C1 segment of cervical spinal cord (tissue), 14 donors: ENCODE measurements at regions not wholly inside any gene's neighbourhood (a gene's known extent, or its start where the extent isn't known, plus 50 kb on each side); places are given as distances from the start of the nearest gene placed in this dataset.

Experiments
- DNase-seq, 14 donors: peaks; one replicate each; lab custom pipeline; 2025; lab: John Stamatoyannopoulos, UW

DNA sequence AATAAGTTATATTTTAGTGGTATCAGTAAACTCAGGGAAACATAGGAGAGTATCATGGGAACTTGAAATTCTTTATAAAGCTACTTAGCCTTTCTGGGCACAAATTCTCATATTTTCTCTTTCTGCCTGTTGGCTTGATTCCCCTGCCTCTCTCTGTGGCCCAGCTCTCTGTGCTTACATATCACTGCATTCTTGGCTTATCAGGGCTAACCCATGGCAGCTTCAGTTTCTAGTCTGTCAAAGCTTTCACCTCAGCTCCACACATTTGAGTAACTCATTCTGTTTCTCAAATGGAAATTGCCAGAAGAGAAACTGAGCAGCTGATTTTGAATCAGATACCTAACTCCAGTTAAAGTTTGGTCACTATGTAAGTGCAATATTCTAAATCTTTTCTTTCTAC lies 713.1 kb downstream of the DNAJB9 start:
- DNase-seq = no peak

DNA sequence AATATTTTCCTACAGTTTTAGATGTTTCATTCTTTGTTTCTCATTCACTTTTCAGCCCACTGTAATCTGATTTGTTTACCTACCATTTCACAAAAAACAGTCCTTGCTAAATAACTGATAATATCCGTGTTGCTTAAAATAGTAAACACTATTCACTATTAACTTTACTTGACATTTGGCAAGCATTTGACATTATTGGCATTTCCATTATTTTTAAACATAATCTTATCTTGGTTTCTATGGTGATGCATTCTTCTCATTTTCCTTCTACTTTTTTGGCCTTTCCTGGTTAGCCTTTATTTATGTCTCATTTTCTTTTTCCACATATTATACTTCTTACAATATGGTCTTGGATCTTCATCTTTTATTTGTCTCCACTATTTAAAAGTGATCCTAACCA lies 715.3 kb downstream of the DNAJB9 start:
- no peak for DNase-seq

DNA sequence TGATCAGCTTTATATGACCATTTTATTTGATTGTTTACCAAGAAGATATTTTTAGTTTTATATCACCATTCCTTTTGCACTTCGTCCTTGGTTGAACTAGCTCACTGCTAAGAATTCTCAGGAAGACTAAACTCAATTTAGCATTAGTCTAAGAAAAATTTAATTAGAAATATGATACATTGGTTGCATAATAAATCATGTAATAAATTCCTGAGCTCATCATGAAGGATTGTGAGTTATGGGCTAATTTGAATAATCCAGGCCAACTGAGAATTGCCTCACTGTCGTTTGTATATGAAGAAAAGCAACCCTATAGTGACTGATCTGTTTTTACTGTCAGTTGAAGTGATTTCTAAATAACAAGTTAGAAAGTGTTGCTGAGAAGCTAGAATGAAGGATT lies 725.5 kb downstream of the DNAJB9 start:
- DNase-seq = no peak

DNA sequence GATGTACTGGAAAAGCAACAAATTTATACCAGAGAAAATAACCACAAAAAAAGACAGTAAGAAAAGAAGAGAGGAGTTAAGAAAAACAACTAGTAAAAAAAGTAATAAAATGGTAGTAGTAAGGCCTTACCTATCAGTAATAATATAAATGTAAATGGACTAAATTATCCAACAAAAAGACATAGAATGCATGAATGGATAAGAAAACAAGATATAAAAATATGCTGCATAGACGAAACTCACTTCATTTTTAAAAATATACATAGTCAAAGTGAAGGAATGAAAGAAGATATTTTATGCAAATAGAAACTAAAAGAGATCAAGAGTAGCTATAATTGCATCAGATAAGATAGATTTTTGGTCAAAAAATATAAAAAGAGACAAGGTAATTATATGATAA lies 739.1 kb downstream of the DNAJB9 start:
- no peak for DNase-seq

DNA sequence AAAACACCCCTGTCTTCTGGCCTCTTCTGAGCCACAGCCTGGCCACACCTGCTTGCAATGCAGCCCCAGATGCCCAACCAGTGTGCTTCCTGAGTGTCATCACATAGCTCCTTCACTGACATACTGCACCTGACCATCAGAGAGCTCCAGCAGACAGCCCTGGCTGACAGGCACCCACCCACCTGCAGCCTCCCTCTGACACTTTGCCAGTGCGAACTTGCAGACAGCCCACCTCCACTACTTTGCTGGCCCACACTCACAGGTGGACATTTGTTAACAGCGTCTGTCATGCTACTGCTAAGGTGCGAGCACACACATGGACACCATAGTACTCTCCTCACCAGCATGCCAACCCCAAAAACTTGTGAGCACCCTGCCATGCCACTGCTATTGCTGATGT lies 740.1 kb downstream of the DNAJB9 start:
- no peak for DNase-seq

DNA sequence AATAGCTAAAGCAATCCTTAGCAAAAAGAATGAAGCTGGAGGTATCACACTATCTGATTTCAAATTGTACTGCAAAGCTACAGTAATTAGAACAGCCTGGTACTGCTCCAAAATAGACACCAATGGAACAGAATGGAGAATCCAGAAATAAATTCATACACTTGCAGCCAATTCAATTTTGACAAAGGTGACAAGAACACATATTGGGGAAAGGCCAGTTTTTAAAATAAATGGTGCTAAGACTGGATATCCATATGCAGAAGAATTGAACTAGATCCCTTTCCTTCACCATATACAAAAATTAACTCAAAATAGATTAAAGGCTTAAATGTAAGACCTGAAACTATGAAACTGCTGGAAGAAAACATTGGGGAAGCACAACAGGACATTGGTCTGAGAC lies 748.5 kb downstream of the DNAJB9 start:
- DNase-seq = no peak

DNA sequence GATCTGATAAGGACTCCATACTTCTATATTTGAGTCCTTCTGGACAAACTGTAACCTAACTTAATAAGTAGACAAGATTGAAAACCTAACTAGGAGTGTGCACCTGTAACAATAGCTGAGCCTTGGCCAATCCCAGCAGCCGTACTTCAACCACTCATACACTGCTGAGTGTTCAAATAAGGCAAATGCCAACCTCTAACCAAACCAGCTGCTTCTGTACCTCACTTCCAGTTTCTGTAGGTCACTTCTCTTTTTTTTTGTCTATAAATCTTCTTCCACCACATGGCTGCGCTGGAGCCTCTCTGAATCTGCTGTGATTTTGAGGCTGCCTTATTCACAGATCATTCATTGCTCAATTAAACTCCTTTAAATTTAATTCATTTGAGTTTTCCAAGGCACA lies 753.2 kb downstream of the DNAJB9 start:
- DNase-seq = no peak

DNA sequence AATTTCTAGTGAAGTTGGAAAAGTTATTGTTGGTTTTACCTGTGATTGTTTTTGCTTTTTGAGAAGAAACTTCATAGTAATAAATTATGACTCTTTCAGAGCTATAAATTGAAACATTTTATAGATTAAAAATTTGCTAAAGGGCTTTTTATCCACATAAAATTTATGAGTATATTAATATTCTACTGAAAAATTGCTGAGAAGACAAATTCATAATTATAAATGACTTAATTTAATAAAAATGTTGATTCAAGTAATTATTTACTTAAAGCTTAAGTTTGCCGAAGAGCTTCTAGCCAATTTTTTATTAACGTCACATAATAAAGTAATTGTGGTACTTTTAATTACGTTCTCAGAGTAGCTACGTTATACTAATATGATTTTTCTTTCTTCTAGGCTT lies 761.7 kb downstream of the DNAJB9 start:
- no peak for DNase-seq

DNA sequence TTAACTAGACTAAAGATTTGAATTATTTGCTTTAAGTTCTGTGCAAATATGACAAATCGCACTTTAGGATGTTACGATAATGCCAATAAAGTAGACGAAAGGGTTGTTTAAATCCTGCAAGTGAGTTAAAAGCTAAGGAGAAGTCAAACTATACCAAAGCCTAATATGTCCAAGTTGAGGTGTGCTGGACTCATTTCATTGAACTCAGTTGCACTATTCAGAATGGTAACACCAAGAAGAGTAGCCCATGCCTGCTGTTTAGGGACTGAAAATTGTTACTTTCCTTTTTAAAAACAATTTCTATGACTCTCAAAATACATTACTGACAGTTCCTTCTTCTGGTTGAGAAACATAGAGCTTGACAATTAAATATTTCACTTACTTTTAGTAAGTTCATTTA lies 766.3 kb downstream of the DNAJB9 start:
- DNase-seq = no peak

DNA sequence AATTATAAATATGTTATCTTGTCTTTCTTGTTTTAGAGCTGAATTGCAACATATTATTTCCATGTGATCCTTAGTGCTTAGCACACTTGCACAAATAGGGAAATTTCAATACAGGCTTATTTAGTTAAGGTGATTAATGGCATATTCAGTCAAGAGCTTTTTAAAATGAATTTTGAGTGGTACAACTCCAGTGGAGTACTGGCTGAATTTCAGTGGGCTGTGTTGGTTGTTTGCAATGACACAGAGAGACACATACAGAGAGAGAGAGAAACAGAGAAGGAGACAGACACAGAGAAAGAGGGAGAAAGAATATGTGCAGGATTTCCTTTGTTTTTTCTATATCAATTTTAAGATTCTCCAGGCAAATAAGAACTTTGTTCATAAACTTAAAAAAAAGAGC lies 766.9 kb downstream of the DNAJB9 start:
- no peak for DNase-seq

DNA sequence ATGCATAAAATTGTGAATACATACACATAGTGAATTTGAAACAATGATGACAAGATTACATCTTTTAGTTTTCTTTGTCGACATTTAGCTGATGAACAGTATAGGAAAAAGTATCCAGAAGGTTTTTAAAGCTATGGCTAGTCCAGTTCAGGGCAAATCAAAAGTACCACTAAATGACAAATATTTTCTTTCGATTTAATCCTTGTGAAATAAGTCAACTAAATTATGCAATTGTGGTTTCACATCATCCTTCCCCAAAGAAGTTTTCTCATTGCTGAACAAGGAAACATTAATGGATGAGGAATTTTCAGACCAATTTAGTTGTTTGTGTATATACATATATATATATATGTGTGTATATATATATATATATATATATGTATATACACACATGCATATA lies 774.0 kb downstream of the DNAJB9 start:
- DNase-seq = no peak

DNA sequence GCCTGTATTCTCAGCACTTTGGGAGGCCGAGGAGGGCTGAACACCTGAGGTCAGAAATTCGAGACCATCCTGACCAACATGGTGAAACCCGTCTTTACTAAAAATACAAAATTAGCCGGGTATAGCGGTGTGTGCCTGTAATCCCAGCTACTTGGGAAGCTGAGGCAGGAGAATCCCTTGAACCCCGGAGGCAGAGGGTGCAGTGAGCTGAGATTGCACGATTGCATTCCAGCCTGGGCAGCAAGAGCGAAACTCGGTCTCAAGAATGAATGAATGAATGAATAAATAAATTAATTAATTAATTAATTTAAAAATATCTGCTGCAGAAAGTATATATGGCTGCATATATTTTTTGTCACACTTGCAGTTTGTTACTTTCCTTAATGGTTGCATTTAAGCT lies 781.8 kb downstream of the DNAJB9 start:
- DNase-seq = no peak

DNA sequence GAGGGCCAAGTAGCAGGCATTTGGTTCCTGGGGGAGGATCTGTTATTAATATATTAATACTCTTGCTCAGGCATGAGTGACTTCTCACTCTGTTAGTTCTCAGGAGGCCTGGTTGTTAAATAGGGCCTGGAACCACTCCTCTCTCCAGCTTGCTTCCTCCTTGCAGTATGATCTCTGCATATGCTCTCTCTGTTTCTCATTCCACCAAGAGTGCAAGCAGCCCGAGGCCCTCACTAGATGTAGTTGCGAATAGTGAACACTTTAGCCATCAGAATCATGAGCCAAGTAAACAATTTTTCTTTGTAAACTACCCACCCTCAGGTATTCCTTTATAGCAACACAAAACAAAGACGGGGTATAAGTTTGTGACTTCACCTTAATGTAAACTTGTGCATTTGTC lies 784.3 kb downstream of the DNAJB9 start:
- DNase-seq = no peak

DNA sequence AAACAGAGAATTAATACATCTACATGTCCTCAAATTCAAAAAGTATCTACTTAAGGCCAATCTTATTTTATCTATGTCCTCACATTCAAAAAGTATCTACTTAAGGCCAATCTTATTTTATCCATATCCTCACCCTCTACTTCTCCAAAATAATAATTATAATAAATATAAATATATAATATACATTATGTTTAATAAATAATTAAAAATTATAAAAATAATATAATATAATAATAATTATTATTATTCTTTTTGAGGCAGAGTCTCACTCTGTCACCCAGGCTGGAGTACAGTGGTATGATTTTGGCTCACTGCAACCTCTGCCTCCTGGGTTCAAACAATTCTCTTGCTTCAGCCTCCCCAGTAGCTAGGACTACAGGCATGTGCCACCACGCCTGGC lies 784.9 kb downstream of the DNAJB9 start:
- no peak for DNase-seq

DNA sequence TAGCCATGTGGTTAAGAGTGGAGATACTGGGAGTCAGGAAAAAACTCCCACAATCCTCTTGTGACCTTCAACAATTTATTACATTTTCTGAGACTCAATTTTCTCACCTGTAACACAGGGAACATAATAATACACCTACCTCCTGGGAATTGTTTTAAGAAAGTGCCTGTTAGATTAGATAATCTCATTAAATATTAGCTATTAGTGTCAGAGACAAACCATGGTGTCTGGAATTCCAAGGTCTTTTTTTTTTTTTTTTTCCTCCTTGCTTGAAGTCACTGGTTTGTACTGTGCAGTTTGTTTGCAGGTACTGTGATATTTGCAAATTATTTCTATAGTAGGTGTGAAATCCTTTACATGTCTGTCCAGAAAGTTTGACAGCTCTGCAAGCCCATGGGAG lies 806.1 kb downstream of the DNAJB9 start:
- DNase-seq = no peak

DNA sequence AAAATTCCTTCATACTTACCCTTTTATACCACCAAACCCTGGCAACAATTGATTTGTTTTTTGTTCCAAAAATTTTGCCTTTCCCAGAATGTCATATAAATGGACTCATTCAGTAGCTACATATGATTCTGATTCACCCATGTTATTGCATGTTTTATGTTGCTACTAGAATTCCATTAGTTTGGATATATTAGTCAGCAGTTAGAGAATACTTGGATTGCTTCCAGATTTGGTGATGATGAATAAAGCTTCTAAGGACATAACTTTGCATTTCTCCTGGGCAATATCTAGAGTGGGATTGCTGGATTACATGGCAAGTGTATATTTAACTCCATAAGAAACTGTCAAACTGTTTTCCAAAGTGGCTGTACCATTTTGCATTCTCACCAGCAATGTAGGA lies 806.9 kb downstream of the DNAJB9 start:
- no peak for DNase-seq

DNA sequence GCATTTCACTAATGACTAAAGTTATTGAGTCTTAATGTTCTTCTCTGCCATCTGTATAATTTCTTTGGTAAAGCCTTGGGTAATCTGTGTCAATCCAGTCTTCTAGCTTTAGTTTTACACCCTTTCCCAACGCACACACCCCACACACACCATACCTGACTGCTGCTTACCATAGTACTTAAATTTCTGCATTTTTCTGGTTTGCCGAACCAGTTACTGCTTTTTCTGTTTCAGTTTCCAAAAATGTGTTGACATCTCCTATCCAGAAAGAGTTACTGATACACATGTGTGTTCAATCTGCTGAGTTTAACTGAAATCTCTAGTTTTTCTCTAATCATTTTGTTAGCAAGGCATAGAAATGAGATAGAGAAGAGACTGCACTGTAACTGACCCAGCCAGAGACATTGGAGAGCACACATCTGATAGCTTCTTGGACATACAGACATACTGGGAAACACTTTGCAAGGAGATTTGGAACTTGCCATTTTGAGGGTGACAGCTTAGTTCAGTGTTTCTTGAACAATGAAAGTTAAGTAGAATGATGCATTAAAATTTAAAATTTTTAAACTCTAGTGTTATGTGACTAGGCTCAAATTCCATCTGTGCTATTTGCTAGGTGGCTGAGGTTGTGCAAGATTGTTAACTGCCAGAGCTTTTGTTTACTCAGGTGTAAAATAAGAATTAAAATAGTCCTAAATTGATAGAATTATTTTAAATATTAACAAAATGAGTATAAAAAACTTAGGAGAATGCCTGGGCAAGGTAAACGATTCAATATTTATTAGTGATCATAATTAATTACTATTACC lies 807.6 kb downstream of the DNAJB9 start:
- no peak for DNase-seq

DNA sequence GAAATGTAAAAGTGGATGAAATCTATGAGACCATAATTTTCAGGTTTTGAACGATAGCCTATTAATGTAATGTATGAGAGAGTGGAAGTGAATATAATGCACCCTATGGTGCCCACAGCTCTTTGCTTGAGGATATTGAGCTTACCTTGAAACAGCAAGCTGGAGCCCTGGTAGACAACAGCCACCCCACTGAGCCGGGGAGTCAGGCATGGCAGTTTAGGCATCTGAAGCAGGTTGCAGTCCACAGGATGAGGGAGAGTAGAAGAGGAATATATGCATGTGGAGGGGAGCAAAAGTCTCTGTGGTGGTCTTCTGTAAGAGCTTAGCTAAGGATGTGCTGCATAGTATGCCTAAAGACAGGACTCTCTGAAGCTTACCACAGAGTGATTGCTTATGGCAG lies 817.3 kb downstream of the DNAJB9 start:
- DNase-seq = no peak

DNA sequence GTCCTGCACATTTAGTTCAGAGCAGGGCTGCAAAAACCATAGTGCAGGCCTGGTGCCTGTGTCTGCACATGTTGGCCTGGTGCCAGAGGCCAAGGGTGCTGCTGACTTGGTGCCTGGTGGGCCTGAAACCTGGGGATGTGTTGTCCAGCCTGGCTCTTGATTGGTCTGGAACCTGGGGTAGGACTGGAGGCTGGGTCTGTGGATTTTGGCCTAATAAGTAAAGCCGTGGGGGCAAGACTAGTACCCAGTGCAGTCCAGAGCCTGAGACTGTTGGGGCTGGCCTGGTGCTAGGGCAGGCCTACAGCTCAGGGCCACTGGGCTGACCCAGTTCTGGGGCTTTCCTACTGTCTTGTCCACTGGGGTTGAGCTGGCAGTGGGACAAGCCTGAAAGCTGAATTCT lies 817.9 kb downstream of the DNAJB9 start:
- DNase-seq = no peak

DNA sequence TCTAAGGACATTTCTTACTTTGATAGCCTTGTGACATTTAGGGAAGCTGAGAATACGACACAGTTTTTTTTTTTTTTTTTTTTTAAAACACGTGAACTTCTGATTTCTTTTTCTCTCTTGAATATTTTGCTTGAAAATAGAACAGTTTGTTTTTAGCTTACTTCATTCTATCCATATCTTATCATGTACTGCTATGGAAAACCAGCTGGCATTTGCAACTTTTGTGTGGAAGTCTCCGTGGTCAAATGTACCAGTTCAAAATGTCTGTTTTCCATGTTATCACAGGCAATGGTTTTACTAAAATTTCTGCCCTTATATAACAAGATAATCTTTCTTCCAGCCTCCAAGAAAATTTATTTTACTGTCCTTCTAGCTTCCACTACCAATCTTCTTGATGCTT lies 821.6 kb downstream of the DNAJB9 start:
- no peak for DNase-seq

DNA sequence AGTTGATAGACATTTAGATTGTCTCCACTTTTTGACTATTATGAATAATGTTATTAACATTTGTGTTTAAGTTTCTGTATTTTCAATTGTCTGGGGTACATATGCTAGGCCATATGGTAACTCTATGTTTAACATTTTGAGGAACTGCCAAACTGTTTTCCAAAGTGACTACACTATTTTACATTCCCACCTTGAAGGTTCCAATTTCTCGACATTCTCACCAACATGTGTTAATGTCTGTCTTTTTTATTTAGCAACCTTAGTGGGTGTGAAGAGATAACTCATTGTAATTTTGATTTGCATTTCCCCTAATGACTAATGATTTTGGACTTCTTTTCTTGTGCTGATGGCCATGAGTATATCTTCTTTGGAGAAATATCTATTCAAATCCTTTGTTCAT lies 832.4 kb downstream of the DNAJB9 start:
- no peak for DNase-seq

DNA sequence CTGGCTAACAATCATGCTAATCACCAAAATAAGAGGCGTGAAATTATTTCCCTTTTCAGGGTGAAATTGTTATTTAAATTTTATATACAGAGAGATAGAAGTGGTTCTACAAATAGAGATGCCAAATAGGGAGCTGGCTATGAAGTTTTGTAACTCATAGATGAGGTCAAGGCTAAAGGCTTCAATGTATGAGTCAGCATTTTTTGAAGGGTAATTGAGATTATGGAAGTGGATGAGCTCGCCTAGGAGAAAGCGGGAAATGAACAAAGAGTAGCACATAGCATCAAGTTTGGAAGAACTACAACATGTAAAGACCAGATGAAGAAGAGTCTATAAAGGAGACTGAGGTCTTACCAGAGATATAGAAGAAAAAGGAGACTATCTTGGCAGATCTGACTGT lies 838.1 kb downstream of the DNAJB9 start:
- DNase-seq = no peak

DNA sequence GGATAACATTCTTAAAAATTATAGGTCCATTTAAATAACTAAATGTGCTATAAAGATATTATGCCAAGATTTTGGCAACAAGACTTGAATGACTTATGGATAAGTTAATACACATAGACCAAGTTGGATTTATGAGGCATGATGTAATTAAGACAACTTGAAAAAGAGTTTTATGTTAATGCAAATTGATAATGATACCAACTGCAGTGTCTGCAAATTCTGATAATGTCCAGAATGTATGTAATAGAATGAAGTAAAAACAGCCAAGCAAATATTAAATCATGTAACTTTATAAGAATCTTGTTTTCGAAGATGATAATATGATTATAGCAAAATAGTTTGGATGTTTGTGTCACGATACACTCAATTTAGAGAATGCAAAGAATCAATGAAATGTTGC lies 868.3 kb downstream of the DNAJB9 start:
- no peak for DNase-seq

DNA sequence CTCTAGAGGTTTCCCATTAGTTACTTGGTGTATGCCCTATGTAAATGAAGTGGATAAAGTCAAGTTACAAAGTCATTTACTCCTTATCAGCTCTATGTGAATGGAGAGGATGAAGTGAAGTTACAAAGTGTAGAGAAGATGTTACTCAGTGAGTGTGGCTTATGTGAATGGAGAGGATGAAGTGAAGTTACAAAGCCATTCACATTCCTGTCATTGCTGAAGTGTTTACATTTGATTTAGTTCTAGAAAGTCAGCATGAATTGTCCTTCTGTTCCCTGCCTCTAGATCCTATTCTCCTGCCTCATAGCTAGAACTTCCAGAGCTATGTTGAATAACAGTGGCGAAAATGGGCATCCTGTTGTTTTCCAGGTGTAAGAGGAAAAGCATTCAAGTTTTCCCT lies 880.1 kb downstream of the DNAJB9 start:
- DNase-seq = no peak
